OCI-LY3 (cell line): ENCODE measurements at regions not wholly inside any gene's neighbourhood (a gene's known extent, or its start where the extent isn't known, plus 50 kb on each side); places are given as distances from the start of the nearest gene placed in this dataset.
A peak's percentile ranks its signal among the peaks of the same experiment; 100 is the strongest.

Experiments used
- H2AFZ ChIP-seq: fragments of 200-600, 300-600 bp; shearing (Covaris generic); 2 replicates; pipeline ENCODE4 v1.6.0; 2014; ENCODE audit warnings: antibody characterized with exemption, low read depth, low read length
- H3K27ac ChIP-seq: fragments of 200-600, 300-600 bp; sonication (generic); 2 replicates; pipeline ENCODE4 v1.5.1; 2014; ENCODE audit warnings: mild to moderate bottlenecking, low read length, moderate library complexity, mixed read lengths
- H3K27me3 ChIP-seq: fragments of 200-600, 300-600 bp; sonication (generic); 2 replicates; pipeline ENCODE4 v1.6.1; 2014; ENCODE audit warnings: low read depth, low read length, mixed read lengths
- H3K36me3 ChIP-seq: fragments of 200-600, 300-600 bp; sonication (generic); replicated peaks from 2 replicates; pipeline ENCODE3; 2014; ENCODE audit warnings: low read depth, low read length, mixed read lengths
- H3K4me1 ChIP-seq: fragments of 300-600, 200-600 bp; sonication (generic); 2 replicates; pipeline ENCODE4 v1.6.1; 2014; ENCODE audit warnings: low read length, mixed read lengths
- H3K4me2 ChIP-seq: fragments of 200-600, 300-600 bp; sonication (generic); 2 replicates; pipeline ENCODE4 v1.6.1; 2014; ENCODE audit warnings: low read length, mixed read lengths
- H3K4me3 ChIP-seq: fragments of 300-600, 200-600 bp; sonication (generic); 2 replicates; pipeline ENCODE4 v1.5.1; 2014; ENCODE audit warnings: antibody characterized with exemption, mild to moderate bottlenecking, low read length, moderate library complexity
- H3K79me2 ChIP-seq: fragments of 300-600, 200-600 bp; shearing (Covaris generic); 2 replicates; pipeline ENCODE4 v1.6.1; 2014; ENCODE audit warnings: mild to moderate bottlenecking, low read length, mixed read lengths
- H3K9ac ChIP-seq: fragments of 300-600, 200-600 bp; shearing (Covaris generic); 2 replicates; pipeline ENCODE4 v1.6.0; 2014; ENCODE audit warnings: mild to moderate bottlenecking, low read length, moderate library complexity
- H3K9me3 ChIP-seq: fragments of 200-600, 300-600 bp; shearing (Covaris generic); 2 replicates; pipeline ENCODE4 v1.6.1; 2014; ENCODE audit warnings: low read length, mixed read lengths; ENCODE audit not compliant: insufficient read depth
- H4K20me1 ChIP-seq: fragments of 200-600, 300-600 bp; sonication (generic); 2 replicates; pipeline ENCODE4 v1.6.1; 2016; ENCODE audit warnings: low read length, mixed read lengths; ENCODE audit not compliant: insufficient read depth
- EZH2phosphoT487 ChIP-seq: fragments of 200-600 bp; shearing (Covaris generic); IDR thresholded peaks from 2 replicates; pipeline ENCODE4 v1.6.1; 2018; ENCODE audit warnings: antibody characterized with exemption, mixed run types, low read depth
- TF ChIP-seq, protein P1 (sequence below): fragments of 200-600, 300-600 bp; sonication (generic); IDR thresholded peaks from 2 replicates; pipeline ENCODE4 v1.5.1; 2014; ENCODE audit warnings: antibody characterized with exemption, low read length, low read depth

DNA sequence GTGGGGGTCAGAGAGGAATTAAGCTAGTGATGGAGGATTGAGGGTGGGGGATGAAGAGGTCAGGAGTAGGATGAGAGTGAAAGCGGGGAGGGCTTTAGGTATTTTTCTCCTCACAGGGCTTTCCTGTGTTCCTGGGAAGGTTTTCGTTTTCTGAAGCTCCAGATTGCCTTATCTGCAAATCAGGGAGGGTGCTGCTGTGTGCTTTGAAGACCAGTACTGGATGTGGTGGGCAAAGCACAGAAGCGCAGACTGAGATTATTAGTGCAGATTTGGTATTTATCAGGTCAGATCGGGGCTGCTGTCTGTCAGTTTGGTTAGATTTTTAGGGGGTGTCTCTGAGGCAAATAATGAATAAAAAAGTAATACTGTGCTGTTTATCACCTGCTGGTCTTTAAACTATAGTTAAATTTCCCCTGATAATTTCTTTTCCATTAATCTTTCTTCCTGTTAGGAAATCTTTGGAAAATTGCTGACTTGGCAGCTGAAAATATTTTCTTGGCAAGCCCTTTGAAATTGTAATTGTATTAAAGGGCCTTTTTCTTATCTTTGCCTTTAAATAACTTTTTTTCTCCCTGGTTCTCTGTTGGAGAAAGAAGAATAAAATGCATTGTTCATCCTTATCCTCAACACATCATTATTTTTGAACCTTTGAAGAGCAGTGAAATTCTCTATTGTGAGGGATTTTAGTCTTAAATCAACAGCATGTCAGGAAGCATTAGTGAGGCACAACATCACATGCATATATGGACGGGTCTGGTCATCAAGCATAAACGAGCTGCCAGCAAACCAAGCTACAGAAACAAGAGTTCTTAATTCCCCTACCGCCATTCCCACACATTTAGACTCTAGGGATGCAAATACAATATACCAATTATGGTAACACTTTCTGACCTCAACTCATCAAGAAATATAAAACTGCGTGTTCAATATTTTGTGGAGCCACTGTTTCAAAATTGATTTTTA lies 139.6 kb downstream of the S1PR1 start:
- H3K4me1 ChIP-seq, result peaks cover 11% of the 10 kb centered on the region
- H3K4me2 ChIP-seq, result no peak overlapping the region
- H3K27ac ChIP-seq, result no peak overlapping the region
- TF ChIP-seq, protein P1, sequence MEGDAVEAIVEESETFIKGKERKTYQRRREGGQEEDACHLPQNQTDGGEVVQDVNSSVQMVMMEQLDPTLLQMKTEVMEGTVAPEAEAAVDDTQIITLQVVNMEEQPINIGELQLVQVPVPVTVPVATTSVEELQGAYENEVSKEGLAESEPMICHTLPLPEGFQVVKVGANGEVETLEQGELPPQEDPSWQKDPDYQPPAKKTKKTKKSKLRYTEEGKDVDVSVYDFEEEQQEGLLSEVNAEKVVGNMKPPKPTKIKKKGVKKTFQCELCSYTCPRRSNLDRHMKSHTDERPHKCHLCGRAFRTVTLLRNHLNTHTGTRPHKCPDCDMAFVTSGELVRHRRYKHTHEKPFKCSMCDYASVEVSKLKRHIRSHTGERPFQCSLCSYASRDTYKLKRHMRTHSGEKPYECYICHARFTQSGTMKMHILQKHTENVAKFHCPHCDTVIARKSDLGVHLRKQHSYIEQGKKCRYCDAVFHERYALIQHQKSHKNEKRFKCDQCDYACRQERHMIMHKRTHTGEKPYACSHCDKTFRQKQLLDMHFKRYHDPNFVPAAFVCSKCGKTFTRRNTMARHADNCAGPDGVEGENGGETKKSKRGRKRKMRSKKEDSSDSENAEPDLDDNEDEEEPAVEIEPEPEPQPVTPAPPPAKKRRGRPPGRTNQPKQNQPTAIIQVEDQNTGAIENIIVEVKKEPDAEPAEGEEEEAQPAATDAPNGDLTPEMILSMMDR, result no peak
- TF ChIP-seq EZH2phosphoT487, result no peak
- no peaks in the 10 kb centered on the region for H3K27me3 ChIP-seq
- no peak overlapping the region for H3K9ac ChIP-seq
- H3K79me2 ChIP-seq, result no peaks in the 10 kb centered on the region
- H2AFZ ChIP-seq, result no peak overlapping the region
- H3K36me3 ChIP-seq, result no peaks in the 10 kb centered on the region
- no peaks in the 10 kb centered on the region for H3K9me3 ChIP-seq
- H3K4me3 ChIP-seq, result no peak overlapping the region
- H4K20me1 ChIP-seq, result no peaks in the 10 kb centered on the region

DNA sequence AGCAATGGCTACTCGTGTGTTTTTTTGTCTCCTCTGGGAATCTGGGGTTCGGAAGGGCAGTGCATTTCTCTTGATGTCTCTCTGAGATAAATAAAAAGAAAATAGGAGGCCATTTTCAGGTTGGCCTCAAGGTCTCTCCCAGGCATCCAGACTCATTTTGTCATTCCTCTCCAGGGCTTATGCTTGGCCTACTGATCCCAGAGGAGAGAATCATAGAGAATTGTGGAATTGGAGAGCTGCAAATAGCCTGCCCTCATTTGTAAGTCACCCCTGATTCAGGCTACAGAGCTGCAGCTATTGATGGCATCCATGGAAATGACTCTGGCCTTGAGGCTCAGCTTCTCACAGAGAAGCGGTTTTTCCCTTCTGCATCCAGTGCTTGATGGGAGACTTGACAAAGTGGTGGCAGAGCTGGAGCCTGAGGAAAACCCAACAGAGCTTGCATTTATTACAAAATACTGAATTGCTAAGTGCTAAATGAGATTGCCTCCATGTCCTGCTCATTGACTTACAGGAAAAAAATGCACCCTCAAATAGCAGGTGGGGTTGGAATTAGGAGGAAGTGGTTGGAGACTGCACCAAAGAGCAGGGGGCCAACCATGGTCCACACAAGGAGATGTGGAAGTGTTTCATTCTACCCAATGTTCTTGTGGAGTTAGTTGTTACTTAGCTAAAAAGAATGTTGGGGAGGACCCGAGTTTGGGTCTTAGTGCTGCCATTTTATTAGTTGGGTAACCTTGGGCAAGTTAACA lies 140.4 kb downstream of the S1PR1 start:
- TF ChIP-seq, protein P1, result no peak
- no peak for TF ChIP-seq EZH2phosphoT487
- H3K27ac ChIP-seq, result no peak overlapping the region
- H2AFZ ChIP-seq, result no peak overlapping the region
- no peaks in the 10 kb centered on the region for H3K36me3 ChIP-seq
- H4K20me1 ChIP-seq, result no peaks in the 10 kb centered on the region
- no peaks in the 10 kb centered on the region for H3K27me3 ChIP-seq
- no peak overlapping the region for H3K9ac ChIP-seq
- no peak overlapping the region for H3K4me3 ChIP-seq
- no peak overlapping the region for H3K4me2 ChIP-seq
- no peaks in the 10 kb centered on the region for H3K9me3 ChIP-seq
- H3K79me2 ChIP-seq, result no peaks in the 10 kb centered on the region
- H3K4me1 ChIP-seq, result peaks cover 9% of the 10 kb centered on the region; the same call in 1 of the 2 replicates

DNA sequence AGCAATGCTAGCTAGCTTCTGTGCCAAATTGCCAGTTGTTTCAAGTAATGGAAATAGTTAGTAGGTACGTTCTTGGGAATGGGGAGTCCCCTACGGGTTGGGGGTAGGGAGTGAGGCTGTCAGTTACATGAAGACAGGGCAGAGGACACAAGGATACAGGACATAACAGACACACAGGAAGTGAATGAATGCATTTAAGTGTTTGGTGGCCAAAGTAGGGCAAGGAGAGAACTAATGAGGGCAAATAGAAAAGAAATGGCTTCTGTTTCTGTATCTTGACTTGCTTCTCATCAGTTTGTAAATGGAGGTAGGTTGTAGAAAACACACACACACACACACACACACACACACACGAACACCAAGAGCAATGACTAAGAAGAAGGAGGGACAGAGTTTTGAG lies 142.2 kb downstream of the S1PR1 start:
- no peak for TF ChIP-seq EZH2phosphoT487
- TF ChIP-seq, protein P1, result no peak
- H3K4me1 ChIP-seq, result peaks cover 9% of the 10 kb centered on the region; the same call in 1 of the 2 replicates
- no peaks in the 10 kb centered on the region for H3K36me3 ChIP-seq
- H3K4me3 ChIP-seq, result no peak overlapping the region
- H3K4me2 ChIP-seq, result no peak overlapping the region
- no peak overlapping the region for H3K9ac ChIP-seq
- no peaks in the 10 kb centered on the region for H3K27me3 ChIP-seq
- H3K27ac ChIP-seq, result no peak overlapping the region
- no peaks in the 10 kb centered on the region for H3K79me2 ChIP-seq
- H2AFZ ChIP-seq, result no peak overlapping the region
- no peaks in the 10 kb centered on the region for H4K20me1 ChIP-seq
- H3K9me3 ChIP-seq, result no peaks in the 10 kb centered on the region

DNA sequence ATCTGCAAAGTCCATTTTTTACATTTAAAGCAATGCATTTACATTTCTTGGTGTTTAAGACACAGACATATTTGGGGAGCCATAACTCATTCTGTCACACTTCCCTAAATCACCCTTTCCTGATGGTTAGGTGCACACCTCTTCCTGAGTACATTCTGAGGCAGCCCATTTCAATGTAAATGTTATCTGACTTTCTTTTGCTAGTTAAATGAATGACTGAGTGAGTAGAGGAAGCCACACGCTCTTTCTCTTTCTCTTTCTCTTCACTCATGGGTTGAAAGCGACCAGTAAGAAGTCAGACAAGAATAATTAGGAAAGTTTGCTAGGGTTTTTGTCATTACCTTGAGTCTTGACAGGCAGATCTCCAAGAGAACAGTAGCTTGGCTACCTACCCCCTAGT lies 143.1 kb downstream of the S1PR1 start:
- Histone ChIP-seq H3K4me3 (no peak overlapping the region), H3K79me2 (no peaks in the 10 kb centered on the region), H3K9me3 (no peaks in the 10 kb centered on the region), H2AFZ (no peak overlapping the region), H3K4me1 (peaks cover 9% of the 10 kb centered on the region; the same call in 1 of the 2 replicates), H3K27ac (no peak overlapping the region), H3K36me3 (no peaks in the 10 kb centered on the region), H3K9ac (no peak overlapping the region), H4K20me1 (no peaks in the 10 kb centered on the region), H3K4me2 (peak overlapping the region; percentile 22), H3K27me3 (no peaks in the 10 kb centered on the region)
- TF ChIP-seq, protein P1, result no peak
- no peak for TF ChIP-seq EZH2phosphoT487
